NB4 (cell line): ENCODE measurements at regions not wholly inside any gene's neighbourhood (a gene's known extent, or its start where the extent isn't known, plus 50 kb on each side); places are given as distances from the start of the nearest gene placed in this dataset.

ENCODE experiments used
- DNase-seq: peaks from one replicate; pipeline ENCODE4 v3.0.0; 2010; ENCODE audit warnings: low read depth
- H3K4me3 ChIP-seq: one replicate; pipeline ENCODE4 v1.5.1; 2011; ENCODE audit warnings: mild to moderate bottlenecking, low read depth, low read length, moderate library complexity
- MYC ChIP-seq: IDR thresholded peaks from 2 replicates; pipeline ENCODE4 v1.6.1; 2011; ENCODE audit warnings: low read depth, low read length
- POLR2A ChIP-seq: IDR thresholded peaks from 2 replicates; pipeline ENCODE4 v1.6.1; 2011; ENCODE audit warnings: mild to moderate bottlenecking; ENCODE audit not compliant: insufficient read length; ENCODE audit errors: extremely low read depth
- TF ChIP-seq, protein P1 (sequence below): IDR thresholded peaks from 2 replicates; pipeline ENCODE4 v1.6.1; 2011; ENCODE audit warnings: low read depth, low read length
- TF ChIP-seq, protein P2 (sequence below): IDR thresholded peaks from one replicate; pipeline ENCODE4 v1.5.1; 2012; ENCODE audit warnings: low read depth, low read length

DNA sequence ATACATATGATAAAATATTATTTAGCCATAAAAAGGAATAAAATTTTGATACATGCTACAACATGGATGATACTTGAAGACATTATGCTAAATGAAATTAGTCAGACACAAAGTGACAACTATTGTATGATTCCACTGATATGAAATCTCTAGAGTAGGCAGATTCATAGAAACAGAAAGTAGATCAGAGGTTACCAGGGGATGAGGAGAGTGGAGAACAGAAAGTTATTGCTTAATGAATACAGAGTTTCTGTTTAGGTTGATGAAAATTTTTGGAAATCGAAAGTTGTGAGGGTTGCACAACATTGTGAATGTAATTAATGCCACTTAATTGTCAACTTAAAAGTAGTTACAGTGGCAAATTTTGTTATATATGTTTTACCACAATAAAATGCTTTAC lies 315.7 kb upstream of the USP25 start:
- DNase-seq, result no peak
- no peak overlapping the region for H3K4me3 ChIP-seq
- TF ChIP-seq, protein P1, sequence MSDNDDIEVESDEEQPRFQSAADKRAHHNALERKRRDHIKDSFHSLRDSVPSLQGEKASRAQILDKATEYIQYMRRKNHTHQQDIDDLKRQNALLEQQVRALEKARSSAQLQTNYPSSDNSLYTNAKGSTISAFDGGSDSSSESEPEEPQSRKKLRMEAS, result no peak
- TF ChIP-seq, protein P2, sequence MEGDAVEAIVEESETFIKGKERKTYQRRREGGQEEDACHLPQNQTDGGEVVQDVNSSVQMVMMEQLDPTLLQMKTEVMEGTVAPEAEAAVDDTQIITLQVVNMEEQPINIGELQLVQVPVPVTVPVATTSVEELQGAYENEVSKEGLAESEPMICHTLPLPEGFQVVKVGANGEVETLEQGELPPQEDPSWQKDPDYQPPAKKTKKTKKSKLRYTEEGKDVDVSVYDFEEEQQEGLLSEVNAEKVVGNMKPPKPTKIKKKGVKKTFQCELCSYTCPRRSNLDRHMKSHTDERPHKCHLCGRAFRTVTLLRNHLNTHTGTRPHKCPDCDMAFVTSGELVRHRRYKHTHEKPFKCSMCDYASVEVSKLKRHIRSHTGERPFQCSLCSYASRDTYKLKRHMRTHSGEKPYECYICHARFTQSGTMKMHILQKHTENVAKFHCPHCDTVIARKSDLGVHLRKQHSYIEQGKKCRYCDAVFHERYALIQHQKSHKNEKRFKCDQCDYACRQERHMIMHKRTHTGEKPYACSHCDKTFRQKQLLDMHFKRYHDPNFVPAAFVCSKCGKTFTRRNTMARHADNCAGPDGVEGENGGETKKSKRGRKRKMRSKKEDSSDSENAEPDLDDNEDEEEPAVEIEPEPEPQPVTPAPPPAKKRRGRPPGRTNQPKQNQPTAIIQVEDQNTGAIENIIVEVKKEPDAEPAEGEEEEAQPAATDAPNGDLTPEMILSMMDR, result no peak
- TF ChIP-seq POLR2A (no peak), MYC (no peak)

DNA sequence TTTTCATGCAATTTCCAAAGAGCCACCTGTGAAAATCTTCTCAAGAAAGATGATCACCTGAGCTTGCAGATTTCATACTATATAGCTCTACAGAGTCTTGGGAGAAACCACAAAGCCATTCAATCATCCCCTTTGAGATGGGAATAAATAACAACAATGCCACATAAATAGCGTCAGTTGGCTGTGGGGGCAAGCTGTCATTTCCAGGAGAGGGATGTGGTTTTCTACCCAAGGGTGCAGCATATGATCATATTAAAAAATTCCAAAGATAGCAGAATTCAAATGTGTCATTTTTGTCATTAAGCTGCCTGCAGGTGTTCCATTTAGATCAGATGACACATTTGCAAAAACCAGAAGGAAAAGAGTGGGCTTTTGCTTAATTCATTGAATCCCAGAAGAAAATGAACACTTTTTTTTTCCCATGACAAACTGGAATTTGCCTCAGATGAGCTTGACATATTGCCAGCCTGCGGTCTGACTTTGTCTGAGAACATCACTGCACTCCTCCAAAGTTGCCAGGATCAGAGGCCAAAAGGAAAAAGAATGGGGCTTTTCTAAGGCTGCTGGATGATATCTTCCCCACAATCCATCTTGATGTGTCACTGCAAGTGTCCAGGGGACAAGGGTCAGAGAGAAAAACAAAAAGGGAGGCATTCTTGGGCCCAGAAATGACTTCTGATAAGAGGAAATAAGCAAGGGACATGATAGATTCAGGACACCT lies 314.1 kb upstream of the USP25 start:
- DNase-seq, result no peak
- no peak for TF ChIP-seq POLR2A
- TF ChIP-seq, protein P1, result no peak
- no peak for TF ChIP-seq MYC
- TF ChIP-seq, protein P2, result no peak
- no peak overlapping the region for H3K4me3 ChIP-seq

DNA sequence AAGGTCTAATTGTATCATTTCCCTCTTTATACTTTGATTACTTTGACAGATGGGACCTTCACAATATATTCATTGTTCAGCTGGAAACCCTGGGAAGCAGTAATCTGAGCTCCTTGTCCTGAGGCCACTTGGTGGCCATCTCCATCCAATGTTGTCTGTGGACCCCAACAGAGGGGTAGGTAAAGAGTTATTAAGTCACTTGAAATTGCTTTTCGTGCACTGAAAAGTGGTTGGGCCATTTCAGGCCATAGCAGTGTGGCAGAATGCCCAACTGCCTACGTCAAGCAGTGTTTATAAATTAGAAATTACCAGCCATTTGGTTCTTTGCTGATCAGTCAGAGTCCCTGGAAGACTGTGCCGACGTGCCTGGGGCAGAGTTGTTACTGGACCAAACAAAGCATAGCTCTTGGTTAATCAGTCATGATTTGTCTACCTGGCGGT lies 308.3 kb upstream of the USP25 start:
- H3K4me3 ChIP-seq, result no peak overlapping the region
- no peak for TF ChIP-seq MYC
- TF ChIP-seq, protein P1, result no peak
- TF ChIP-seq POLR2A, result no peak
- TF ChIP-seq, protein P2, result no peak
- no peak for DNase-seq

DNA sequence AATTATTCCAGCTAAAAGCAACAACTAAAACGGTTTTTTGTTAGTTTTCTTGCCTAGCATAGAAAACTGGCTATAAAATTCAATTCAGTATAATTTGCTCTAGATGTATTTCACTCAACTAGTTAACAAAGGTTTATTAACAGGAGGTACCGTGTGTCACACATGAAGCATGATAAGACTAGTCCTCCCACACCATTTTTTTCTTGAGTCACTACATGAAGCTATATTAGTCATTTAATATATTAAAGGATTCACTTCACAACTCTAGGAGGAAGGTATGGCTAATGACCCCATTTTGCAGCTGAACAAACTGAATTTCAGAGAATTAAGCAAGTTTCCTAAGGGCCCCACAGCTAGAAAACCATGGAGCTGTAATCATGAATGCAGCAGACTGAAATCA lies 307.8 kb upstream of the USP25 start:
- no peak for DNase-seq
- TF ChIP-seq, protein P2, result no peak
- TF ChIP-seq MYC (no peak), POLR2A (no peak)
- TF ChIP-seq, protein P1, result no peak
- H3K4me3 ChIP-seq, result no peak overlapping the region

DNA sequence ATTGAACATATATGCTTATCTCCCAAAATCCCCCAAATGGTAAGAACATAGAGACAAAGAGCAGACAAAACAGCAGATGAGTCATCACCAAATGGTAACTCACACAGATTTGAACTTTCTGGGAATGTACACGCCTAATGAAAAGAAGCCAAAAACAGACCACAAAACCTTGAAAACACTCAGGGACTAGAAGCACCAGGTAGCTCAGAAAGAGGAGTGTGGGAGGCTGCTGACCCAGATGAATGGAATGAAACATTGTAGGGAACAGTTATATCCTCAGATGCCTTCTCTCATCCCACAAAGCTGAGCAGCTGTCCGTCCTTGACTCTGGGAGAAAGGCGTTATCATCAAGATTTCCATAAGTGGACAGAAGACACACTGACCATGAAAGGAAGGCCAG lies 307.0 kb upstream of the USP25 start:
- H3K4me3 ChIP-seq, result no peak overlapping the region
- DNase-seq, result no peak
- TF ChIP-seq, protein P1, result no peak
- no peak for TF ChIP-seq POLR2A
- TF ChIP-seq MYC, result no peak
- TF ChIP-seq, protein P2, result no peak
